ENCODE measurements at regions not wholly inside any gene's neighbourhood (a gene's known extent, or its start where the extent isn't known, plus 50 kb on each side); places are given as distances from the start of the nearest gene placed in this dataset.
"Not testable (repeated sequence)": the region's sequence is repeated elsewhere in the genome, so short reads cannot be mapped to it uniquely, and the experiment has no call there.

- H3K79me2 ChIP-seq (ENCODE audit: control insufficient read depth, insufficient read depth, low read length); H4K20me1 ChIP-seq (ENCODE audit: control insufficient read depth, insufficient read depth); H2AFZ ChIP-seq (ENCODE audit: control insufficient read depth, low read depth, low read length); H3K27me3 ChIP-seq (replicated peaks in 1 of 2; ENCODE audit: control insufficient read depth in 2 of 2, insufficient read depth in 2 of 2, low read length in 1 of 2); H3K4me1 ChIP-seq (ENCODE audit: control insufficient read depth, insufficient read depth, low read length); FAIRE-seq; H3K27ac ChIP-seq (ENCODE audit: control insufficient read depth, insufficient read depth); CTCF ChIA-PET; H3K4me3 ChIP-seq; H3K36me3 ChIP-seq (ENCODE audit: control insufficient read depth in 2 of 2, insufficient read depth in 2 of 2, low read length in 1 of 2); H3K9ac ChIP-seq (ENCODE audit: control insufficient read depth, insufficient read depth, low read length); POLR2A ChIA-PET; ATAC-seq; H3K4me2 ChIP-seq (ENCODE audit: control insufficient read depth, insufficient read depth); in situ Hi-C loops (cut with MboI); SMC1A ChIA-PET (ENCODE audit: uncharacterized antibody, unreplicated experiment); H3K9me3 ChIP-seq (replicated peaks; ENCODE audit: control insufficient read depth, insufficient read depth, low read length); DNase-seq (ENCODE audit: low read depth, low spot score); RAD21 ChIA-PET (ENCODE audit: unreplicated experiment); BruUV-seq (replicated peaks); intact Hi-C loops (cut with micrococcal nuclease; ENCODE audit: unreplicated experiment): not testable (repeated sequence)
- 22% methylated on average over 12 of the region's 12 CpGs for WGBS (ENCODE audit: insufficient coverage, insufficient replicate concordance, low lambda C conversion rate, missing lambda C conversion rate)
Observed at GRCh38 chr20:47909696-47910369, 124.6 kb upstream of the SULF2 start.

GRCh38 chr20:47908361-47909035, 123.2 kb upstream of the SULF2 start:
- DNase-seq (ENCODE audit: low read depth, low spot score); ATAC-seq; H4K20me1 ChIP-seq (ENCODE audit: control insufficient read depth, insufficient read depth); H3K79me2 ChIP-seq (ENCODE audit: control insufficient read depth, insufficient read depth, low read length); H3K27ac ChIP-seq (ENCODE audit: control insufficient read depth, insufficient read depth); RAD21 ChIA-PET (ENCODE audit: unreplicated experiment); H3K9me3 ChIP-seq (replicated peaks; ENCODE audit: control insufficient read depth, insufficient read depth, low read length); POLR2A ChIA-PET; CTCF ChIA-PET; H3K4me3 ChIP-seq; H2AFZ ChIP-seq (ENCODE audit: control insufficient read depth, low read depth, low read length); BruUV-seq (replicated peaks); H3K4me2 ChIP-seq (ENCODE audit: control insufficient read depth, insufficient read depth); intact Hi-C loops (cut with micrococcal nuclease; ENCODE audit: unreplicated experiment); H3K9ac ChIP-seq (ENCODE audit: control insufficient read depth, insufficient read depth, low read length); H3K4me1 ChIP-seq (ENCODE audit: control insufficient read depth, insufficient read depth, low read length); H3K36me3 ChIP-seq (ENCODE audit: control insufficient read depth in 2 of 2, insufficient read depth in 2 of 2, low read length in 1 of 2); SMC1A ChIA-PET (ENCODE audit: uncharacterized antibody, unreplicated experiment); in situ Hi-C loops (cut with MboI); H3K27me3 ChIP-seq (replicated peaks in 1 of 2; ENCODE audit: control insufficient read depth in 2 of 2, insufficient read depth in 2 of 2, low read length in 1 of 2); FAIRE-seq: not testable (repeated sequence)
- WGBS (ENCODE audit: insufficient coverage, insufficient replicate concordance, low lambda C conversion rate, missing lambda C conversion rate) = 23% methylated on average over 15 of the region's 15 CpGs

GRCh38 chr20:47907951-47908350, 122.7 kb upstream of the SULF2 start:
- POLR2A ChIA-PET; CTCF ChIA-PET; H3K36me3 ChIP-seq (ENCODE audit: control insufficient read depth in 2 of 2, insufficient read depth in 2 of 2, low read length in 1 of 2); H3K4me2 ChIP-seq (ENCODE audit: control insufficient read depth, insufficient read depth); H2AFZ ChIP-seq (ENCODE audit: control insufficient read depth, low read depth, low read length); H3K9ac ChIP-seq (ENCODE audit: control insufficient read depth, insufficient read depth, low read length); in situ Hi-C loops (cut with MboI); H3K4me1 ChIP-seq (ENCODE audit: control insufficient read depth, insufficient read depth, low read length); H3K27ac ChIP-seq (ENCODE audit: control insufficient read depth, insufficient read depth); H4K20me1 ChIP-seq (ENCODE audit: control insufficient read depth, insufficient read depth); H3K9me3 ChIP-seq (replicated peaks; ENCODE audit: control insufficient read depth, insufficient read depth, low read length); intact Hi-C loops (cut with micrococcal nuclease; ENCODE audit: unreplicated experiment); FAIRE-seq; DNase-seq (ENCODE audit: low read depth, low spot score); ATAC-seq; H3K27me3 ChIP-seq (replicated peaks in 1 of 2; ENCODE audit: control insufficient read depth in 2 of 2, insufficient read depth in 2 of 2, low read length in 1 of 2); H3K79me2 ChIP-seq (ENCODE audit: control insufficient read depth, insufficient read depth, low read length); RAD21 ChIA-PET (ENCODE audit: unreplicated experiment); BruUV-seq (replicated peaks); H3K4me3 ChIP-seq; SMC1A ChIA-PET (ENCODE audit: uncharacterized antibody, unreplicated experiment): not testable (repeated sequence)
- 0% methylated on average over 7 of the region's 7 CpGs for WGBS (ENCODE audit: insufficient coverage, insufficient replicate concordance, low lambda C conversion rate, missing lambda C conversion rate)
